ENCODE measurements at regions not wholly inside any gene's neighbourhood (a gene's known extent, or its start where the extent isn't known, plus 50 kb on each side); places are given as distances from the start of the nearest gene placed in this dataset.
A peak's percentile ranks its signal among the peaks of the same experiment; 100 is the strongest.

DNA sequence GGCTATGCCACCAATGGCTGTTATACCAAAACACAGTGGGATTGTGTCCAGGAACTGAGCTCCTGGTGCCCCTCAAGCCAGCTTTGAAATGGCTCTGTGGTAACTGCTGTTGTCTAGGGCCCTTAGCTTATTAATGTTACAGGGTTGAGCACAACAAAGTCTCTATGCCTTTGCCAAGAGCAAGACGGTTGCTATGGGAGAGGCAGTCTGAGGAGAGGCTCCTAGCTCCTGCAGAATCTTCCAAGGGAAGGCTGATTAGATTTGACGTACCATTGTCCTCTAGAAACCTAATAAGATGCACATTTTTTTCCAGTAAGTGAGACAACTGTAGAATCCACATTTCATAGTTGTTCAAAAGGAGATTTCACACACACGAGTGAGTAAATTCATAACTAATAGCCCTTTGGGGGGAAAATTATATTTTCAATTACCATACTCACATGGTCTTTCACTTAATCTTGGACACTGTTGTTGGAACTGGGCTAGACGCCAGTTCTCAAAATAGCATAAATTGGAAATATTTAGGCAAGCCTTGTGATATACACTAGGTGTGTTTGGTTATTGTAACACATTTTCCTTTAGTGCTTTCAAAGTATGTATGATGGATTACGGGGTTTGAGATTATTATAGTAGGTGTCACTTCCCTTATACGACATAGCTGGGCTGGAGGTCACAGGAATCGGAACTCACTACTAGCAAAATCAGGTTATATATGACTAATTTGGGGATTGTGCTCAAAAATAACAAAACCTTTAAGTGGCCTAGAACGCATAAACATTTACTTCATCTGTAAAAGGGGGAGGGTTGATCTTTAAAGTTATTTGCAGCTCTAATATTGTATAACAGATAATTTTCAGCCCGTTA is 186.3 kb upstream of the EGFLAM start:
- no peaks in the 10 kb centered on the region for H3K79me1 ChIP-seq (ENCODE audit: low read length)
- H3K9ac ChIP-seq (ENCODE audit: low read length) = no peak overlapping the region
- no peak overlapping the region for H3K23ac ChIP-seq (ENCODE audit: low read length)
- no peak overlapping the region for H2BK5ac ChIP-seq (ENCODE audit: low read length)
- no peak overlapping the region for H2BK15ac ChIP-seq (replicated peaks; ENCODE audit: low read depth)
- no peaks in the 10 kb centered on the region for H3K36me3 ChIP-seq (ENCODE audit: control insufficient read depth, insufficient read depth, low read length)
- no peak overlapping the region for H3K18ac ChIP-seq (ENCODE audit: low read length)
- DNase-seq = no peak
- no peak overlapping the region for H4K5ac ChIP-seq (ENCODE audit: low read length)
- no peak overlapping the region for H3K27ac ChIP-seq (ENCODE audit: low read depth, low read length)
- no peak overlapping the region for H3K4me2 ChIP-seq (ENCODE audit: low read length)
- H3K4ac ChIP-seq (ENCODE audit: low read depth, low read length) = no peak overlapping the region
- no peaks in the 10 kb centered on the region for H3K27me3 ChIP-seq (ENCODE audit: insufficient read depth, low read length, poor library complexity)
- no peaks in the 10 kb centered on the region for H3K4me1 ChIP-seq (ENCODE audit: control insufficient read depth, low read depth, low read length)
- H3K79me2 ChIP-seq (ENCODE audit: control insufficient read depth, insufficient read depth, low read length) = no peaks in the 10 kb centered on the region
- H2AK5ac ChIP-seq (ENCODE audit: low read length) = no peak overlapping the region
- no peak overlapping the region for H3K56ac ChIP-seq (ENCODE audit: low read length)
- H2BK120ac ChIP-seq (ENCODE audit: low read depth, low read length) = no peak overlapping the region
- no peak overlapping the region for H4K8ac ChIP-seq (ENCODE audit: low read depth, low read length)
- no CpG with 5 or more reads among the region's 9 CpGs for WGBS (ENCODE audit: extremely low coverage, insufficient coverage, low lambda C conversion rate)
- no peak overlapping the region for H3K4me3 ChIP-seq (ENCODE audit: low read length)

DNA sequence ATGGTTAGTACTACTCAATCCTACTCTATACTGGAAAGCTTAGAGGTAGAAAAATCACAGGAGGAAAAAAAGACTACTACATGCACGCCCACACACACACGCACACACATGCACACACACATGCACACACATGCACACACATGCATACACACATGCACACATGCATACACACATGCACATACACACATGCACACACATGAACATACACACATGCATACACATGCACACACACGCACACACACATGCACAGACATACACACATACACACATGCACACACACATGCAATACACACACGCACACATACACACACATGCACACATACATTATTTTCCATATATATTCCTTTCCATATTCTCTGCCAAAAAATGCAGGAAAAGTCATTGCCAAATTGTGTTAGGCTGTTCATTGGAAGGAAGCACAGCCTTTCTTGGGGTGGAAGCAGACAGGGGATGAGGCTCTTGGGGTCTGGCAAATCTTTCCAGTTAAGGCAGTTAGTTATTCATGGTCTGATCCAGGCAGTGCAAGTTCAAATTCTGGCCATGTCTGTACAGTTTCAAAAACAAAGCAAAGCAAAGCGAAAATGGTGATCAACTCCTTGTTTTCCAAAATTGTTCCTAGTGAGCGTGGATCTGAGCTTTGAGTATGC is 187.9 kb upstream of the EGFLAM start:
- no peak overlapping the region for H3K56ac ChIP-seq (ENCODE audit: low read length)
- H2AK5ac ChIP-seq (ENCODE audit: low read length) = no peak overlapping the region

DNA sequence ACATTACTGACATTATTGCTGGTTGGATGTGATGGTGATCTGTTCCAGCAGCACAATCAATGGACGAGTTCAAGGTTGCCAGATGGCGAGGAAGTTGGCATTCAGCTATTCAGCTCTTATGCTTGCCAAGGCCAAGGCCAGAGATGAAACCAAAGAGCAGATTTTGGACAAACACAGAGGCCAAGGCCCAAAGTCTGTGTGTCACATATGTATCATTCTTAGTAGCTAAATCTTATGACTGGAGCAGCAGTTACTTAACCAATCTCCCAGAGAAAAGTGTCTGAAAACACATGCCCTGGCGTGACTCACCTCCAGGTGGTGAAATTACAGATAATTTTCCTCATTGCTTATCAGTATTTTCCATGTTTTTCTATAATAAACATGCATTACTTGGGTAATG is 189.0 kb upstream of the EGFLAM start:
- Histone ChIP-seq H3K27ac (ENCODE audit: low read depth, low read length) (no peak overlapping the region), H4K5ac (ENCODE audit: low read length) (no peak overlapping the region), H3K27me3 (ENCODE audit: insufficient read depth, low read length, poor library complexity) (no peaks in the 10 kb centered on the region), H3K4me1 (ENCODE audit: control insufficient read depth, low read depth, low read length) (no peaks in the 10 kb centered on the region), H3K18ac (ENCODE audit: low read length) (no peak overlapping the region), H3K56ac (ENCODE audit: low read length) (no peak overlapping the region), H3K79me1 (ENCODE audit: low read length) (no peaks in the 10 kb centered on the region), H2AK5ac (ENCODE audit: low read length) (no peak overlapping the region), H2BK15ac (replicated peaks; ENCODE audit: low read depth) (no peak overlapping the region), H3K23ac (ENCODE audit: low read length) (no peak overlapping the region), H3K36me3 (ENCODE audit: control insufficient read depth, insufficient read depth, low read length) (no peaks in the 10 kb centered on the region), H4K8ac (ENCODE audit: low read depth, low read length) (no peak overlapping the region), H3K4ac (ENCODE audit: low read depth, low read length) (no peak overlapping the region), H3K4me3 (ENCODE audit: low read length) (no peak overlapping the region), H3K9ac (ENCODE audit: low read length) (no peak overlapping the region), H2BK5ac (ENCODE audit: low read length) (no peak overlapping the region), H3K4me2 (ENCODE audit: low read length) (no peak overlapping the region), H2BK120ac (ENCODE audit: low read depth, low read length) (no peak overlapping the region), H3K79me2 (ENCODE audit: control insufficient read depth, insufficient read depth, low read length) (no peaks in the 10 kb centered on the region)
- no peak for DNase-seq
- no CpG with 5 or more reads among the region's 3 CpGs for WGBS (ENCODE audit: extremely low coverage, insufficient coverage, low lambda C conversion rate)

More for the DNA sequence above, 187.9 kb upstream of the EGFLAM start:
- no peak overlapping the region for H3K4me2 ChIP-seq (ENCODE audit: low read length)
- no peak overlapping the region for H3K23ac ChIP-seq (ENCODE audit: low read length)
- H3K4ac ChIP-seq (ENCODE audit: low read depth, low read length) = no peak overlapping the region
- H3K18ac ChIP-seq (ENCODE audit: low read length) = no peak overlapping the region
- H2BK15ac ChIP-seq (replicated peaks; ENCODE audit: low read depth) = no peak overlapping the region
- no peaks in the 10 kb centered on the region for H3K36me3 ChIP-seq (ENCODE audit: control insufficient read depth, insufficient read depth, low read length)
- no peaks in the 10 kb centered on the region for H3K4me1 ChIP-seq (ENCODE audit: control insufficient read depth, low read depth, low read length)
- H2BK120ac ChIP-seq (ENCODE audit: low read depth, low read length) = no peak overlapping the region
- no peak overlapping the region for H3K4me3 ChIP-seq (ENCODE audit: low read length)
- no peak overlapping the region for H2BK5ac ChIP-seq (ENCODE audit: low read length)
- H3K27me3 ChIP-seq (ENCODE audit: insufficient read depth, low read length, poor library complexity) = no peaks in the 10 kb centered on the region
- no peak overlapping the region for H4K8ac ChIP-seq (ENCODE audit: low read depth, low read length)
- H3K79me2 ChIP-seq (ENCODE audit: control insufficient read depth, insufficient read depth, low read length) = no peaks in the 10 kb centered on the region
- no peak overlapping the region for H3K27ac ChIP-seq (ENCODE audit: low read depth, low read length)
- H3K79me1 ChIP-seq (ENCODE audit: low read length) = no peaks in the 10 kb centered on the region
- no peak for DNase-seq
- no peak overlapping the region for H3K9ac ChIP-seq (ENCODE audit: low read length)
- no peak overlapping the region for H4K5ac ChIP-seq (ENCODE audit: low read length)
- no CpG with 5 or more reads among the region's 6 CpGs for WGBS (ENCODE audit: extremely low coverage, insufficient coverage, low lambda C conversion rate)

DNA sequence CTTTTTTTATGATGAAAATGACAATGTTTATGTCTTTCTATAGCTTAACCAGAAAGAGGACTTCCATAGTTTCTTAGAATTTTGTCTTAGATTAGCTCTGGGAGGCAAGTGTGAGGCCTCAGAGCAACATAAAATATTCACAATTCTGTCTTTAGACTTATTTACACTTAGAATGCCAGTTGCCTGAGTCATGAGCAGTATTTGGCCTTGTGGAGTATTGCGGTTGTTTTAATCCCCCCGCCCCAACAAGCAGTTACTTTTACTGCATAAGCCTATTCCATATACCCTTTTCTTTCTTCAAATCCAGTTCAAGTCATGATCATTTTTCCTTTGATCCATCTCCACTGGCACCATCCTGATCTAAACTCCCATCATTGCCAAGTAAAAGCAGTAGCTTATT is 198.0 kb upstream of the EGFLAM start:
- Histone ChIP-seq H3K18ac (ENCODE audit: low read length) (no peak overlapping the region), H3K27me3 (ENCODE audit: insufficient read depth, low read length, poor library complexity) (no peaks in the 10 kb centered on the region), H3K4me1 (ENCODE audit: control insufficient read depth, low read depth, low read length) (no peaks in the 10 kb centered on the region), H3K9ac (ENCODE audit: low read length) (no peak overlapping the region), H2BK15ac (replicated peaks; ENCODE audit: low read depth) (no peak overlapping the region), H3K36me3 (ENCODE audit: control insufficient read depth, insufficient read depth, low read length) (no peaks in the 10 kb centered on the region), H4K5ac (ENCODE audit: low read length) (no peak overlapping the region), H3K4ac (ENCODE audit: low read depth, low read length) (no peak overlapping the region), H2AK5ac (ENCODE audit: low read length) (no peak overlapping the region), H4K8ac (ENCODE audit: low read depth, low read length) (no peak overlapping the region), H3K23ac (ENCODE audit: low read length) (no peak overlapping the region), H3K56ac (ENCODE audit: low read length) (no peak overlapping the region), H3K79me2 (ENCODE audit: control insufficient read depth, insufficient read depth, low read length) (no peaks in the 10 kb centered on the region), H2BK120ac (ENCODE audit: low read depth, low read length) (no peak overlapping the region), H2BK5ac (ENCODE audit: low read length) (no peak overlapping the region), H3K4me2 (ENCODE audit: low read length) (no peak overlapping the region), H3K4me3 (ENCODE audit: low read length) (no peak overlapping the region), H3K79me1 (ENCODE audit: low read length) (no peaks in the 10 kb centered on the region), H3K27ac (ENCODE audit: low read depth, low read length) (no peak overlapping the region)
- peak; percentile 37 for DNase-seq
- no CpG with 5 or more reads among the region's 2 CpGs for WGBS (ENCODE audit: extremely low coverage, insufficient coverage, low lambda C conversion rate)

DNA sequence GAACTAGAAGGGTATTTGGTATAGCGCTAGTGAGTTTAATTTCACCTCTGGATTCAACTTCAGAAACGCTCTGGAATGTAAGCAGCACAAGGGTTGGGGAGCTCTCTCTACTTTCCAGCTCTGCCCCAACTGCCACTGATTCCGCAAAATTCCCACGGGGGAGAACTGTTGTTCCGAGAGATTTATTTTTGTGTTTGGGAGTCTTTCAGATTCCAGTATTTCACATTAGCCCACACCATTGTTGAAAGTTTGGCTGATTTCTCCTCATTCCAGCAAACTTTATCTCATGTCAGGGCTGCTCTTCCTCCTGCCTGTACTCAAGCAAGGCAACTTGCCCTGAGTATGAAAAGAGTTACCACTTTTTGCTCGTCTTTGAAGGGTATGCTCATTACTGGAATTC is 198.5 kb upstream of the EGFLAM start:
- Histone ChIP-seq H3K56ac (ENCODE audit: low read length) (no peak overlapping the region), H3K9ac (ENCODE audit: low read length) (no peak overlapping the region), H4K8ac (ENCODE audit: low read depth, low read length) (no peak overlapping the region), H3K27ac (ENCODE audit: low read depth, low read length) (no peak overlapping the region), H2AK5ac (ENCODE audit: low read length) (no peak overlapping the region), H3K18ac (ENCODE audit: low read length) (no peak overlapping the region), H3K79me2 (ENCODE audit: control insufficient read depth, insufficient read depth, low read length) (no peaks in the 10 kb centered on the region), H3K4me2 (ENCODE audit: low read length) (no peak overlapping the region), H2BK15ac (replicated peaks; ENCODE audit: low read depth) (no peak overlapping the region), H4K5ac (ENCODE audit: low read length) (no peak overlapping the region), H3K23ac (ENCODE audit: low read length) (no peak overlapping the region), H3K36me3 (ENCODE audit: control insufficient read depth, insufficient read depth, low read length) (no peaks in the 10 kb centered on the region), H3K79me1 (ENCODE audit: low read length) (no peaks in the 10 kb centered on the region), H2BK120ac (ENCODE audit: low read depth, low read length) (no peak overlapping the region), H3K27me3 (ENCODE audit: insufficient read depth, low read length, poor library complexity) (no peaks in the 10 kb centered on the region), H3K4me1 (ENCODE audit: control insufficient read depth, low read depth, low read length) (no peaks in the 10 kb centered on the region), H3K4ac (ENCODE audit: low read depth, low read length) (no peak overlapping the region), H2BK5ac (ENCODE audit: low read length) (no peak overlapping the region), H3K4me3 (ENCODE audit: low read length) (no peak overlapping the region)
- no CpG with 5 or more reads among the region's 6 CpGs for WGBS (ENCODE audit: extremely low coverage, insufficient coverage, low lambda C conversion rate)
- no peak for DNase-seq

Data from mesendoderm (in vitro differentiated cells).